ELF-1 (cell line): ENCODE measurements at regions not wholly inside any gene's neighbourhood (a gene's known extent, or its start where the extent isn't known, plus 50 kb on each side); places are given as distances from the start of the nearest gene placed in this dataset.

Experiments
- DNase-seq: peaks from one replicate; pipeline ENCODE4 v3.0.0-alpha.2; 2016; ENCODE audit warnings: low read depth, low spot score

DNA sequence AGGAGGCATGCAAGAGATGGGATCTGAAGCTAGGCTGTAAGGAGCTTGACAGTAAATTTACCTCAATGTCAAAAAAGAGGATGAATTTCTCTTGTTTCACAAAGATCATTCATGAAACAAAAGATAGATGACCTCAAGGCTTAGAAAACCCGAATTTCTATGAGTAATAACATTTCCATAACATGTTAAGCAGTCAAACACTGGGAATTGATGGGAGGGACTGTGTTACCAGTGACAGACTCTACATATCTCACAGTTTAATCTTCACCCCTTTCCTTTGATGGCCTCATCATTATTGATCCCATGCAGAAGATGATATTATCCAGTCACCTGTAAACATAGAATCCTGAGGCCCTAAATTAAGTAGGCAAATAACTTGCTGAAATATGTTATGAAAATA is 53.5 kb upstream of the VGLL3 start:
- DNase-seq: no peak

DNA sequence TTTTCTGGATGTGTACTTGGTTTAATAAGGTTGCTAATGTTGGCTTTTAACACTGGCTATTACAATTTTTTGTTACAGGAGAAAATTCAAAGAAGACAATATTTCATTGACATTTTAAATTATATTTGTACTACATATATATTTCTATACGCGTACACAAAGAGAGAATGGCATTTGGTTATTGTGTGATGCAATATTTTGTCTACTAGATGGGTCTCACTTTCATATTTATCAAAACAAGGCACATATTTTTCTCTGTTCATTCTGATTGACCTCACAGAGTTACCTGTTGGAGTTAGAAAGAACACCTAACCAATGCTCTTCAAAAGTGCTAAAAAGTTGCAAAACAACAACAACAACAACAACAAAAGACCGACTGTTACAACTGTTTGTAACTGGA is 50.2 kb upstream of the VGLL3 start:
- no peak for DNase-seq
